Upper lobe of right lung (tissue), 1 donor: ENCODE measurements at regions not wholly inside any gene's neighbourhood (a gene's known extent, or its start where the extent isn't known, plus 50 kb on each side); places are given as distances from the start of the nearest gene placed in this dataset.

Experiments used
- ATAC-seq: fragments of 200-7000 bp; cut with Tn5 transposase; one replicate; pipeline ENCODE4 v1.9.1; 2020; ENCODE audit warnings: mild to moderate bottlenecking, moderate library complexity
- DNase-seq: peaks from one replicate; pipeline ENCODE4 v3.0.0-alpha.2; 2020
- H3K27ac ChIP-seq: fragments of 200-600 bp; one replicate; pipeline ENCODE4 v1.8.0; 2022
- H3K27me3 ChIP-seq: fragments of 200-600 bp; one replicate; pipeline ENCODE4 v1.8.0; 2022; ENCODE audit warnings: mild to moderate bottlenecking
- H3K36me3 ChIP-seq: fragments of 200-600 bp; one replicate; pipeline ENCODE4 v1.8.0; 2022
- H3K4me1 ChIP-seq: fragments of 200-600 bp; one replicate; pipeline ENCODE4 v1.8.0; 2022
- H3K4me3 ChIP-seq: fragments of 200-600 bp; one replicate; pipeline ENCODE4 v1.8.0; 2022; ENCODE audit warnings: mild to moderate bottlenecking
- H3K9me3 ChIP-seq: fragments of 200-600 bp; one replicate; pipeline ENCODE4 v1.8.0; 2022
- CTCF ChIP-seq: fragments of 200-600 bp; IDR thresholded peaks from one replicate; pipeline ENCODE4 v1.8.0; 2022; ENCODE audit warnings: antibody characterized with exemption
- intact Hi-C: fragments of 100-400 bp; cut with DNase I; formaldehyde crosslinking; loops from one replicate; pipeline ENCODE4 v1.11.0; 2022
- donor health status: DM: no; HTN: yes; CAD: no; lungs with severe emphysema.

- Histone ChIP-seq H3K4me1 (peaks cover 45% of the 10 kb centered on the region), H3K36me3 (no peaks in the 10 kb centered on the region), H3K4me3 (no peak overlapping the region), H3K27me3 (no peaks in the 10 kb centered on the region), H3K9me3 (no peaks in the 10 kb centered on the region), H3K27ac (peak overlapping the region; percentile 61)
- TF ChIP-seq CTCF, result no peak
- ATAC-seq, result no peak
- no peak for DNase-seq
- intact Hi-C loops, result no loop called here
Observed at GRCh38 chr12:124717318-124717717, 146.3 kb downstream of the SCARB1 start.

DNA sequence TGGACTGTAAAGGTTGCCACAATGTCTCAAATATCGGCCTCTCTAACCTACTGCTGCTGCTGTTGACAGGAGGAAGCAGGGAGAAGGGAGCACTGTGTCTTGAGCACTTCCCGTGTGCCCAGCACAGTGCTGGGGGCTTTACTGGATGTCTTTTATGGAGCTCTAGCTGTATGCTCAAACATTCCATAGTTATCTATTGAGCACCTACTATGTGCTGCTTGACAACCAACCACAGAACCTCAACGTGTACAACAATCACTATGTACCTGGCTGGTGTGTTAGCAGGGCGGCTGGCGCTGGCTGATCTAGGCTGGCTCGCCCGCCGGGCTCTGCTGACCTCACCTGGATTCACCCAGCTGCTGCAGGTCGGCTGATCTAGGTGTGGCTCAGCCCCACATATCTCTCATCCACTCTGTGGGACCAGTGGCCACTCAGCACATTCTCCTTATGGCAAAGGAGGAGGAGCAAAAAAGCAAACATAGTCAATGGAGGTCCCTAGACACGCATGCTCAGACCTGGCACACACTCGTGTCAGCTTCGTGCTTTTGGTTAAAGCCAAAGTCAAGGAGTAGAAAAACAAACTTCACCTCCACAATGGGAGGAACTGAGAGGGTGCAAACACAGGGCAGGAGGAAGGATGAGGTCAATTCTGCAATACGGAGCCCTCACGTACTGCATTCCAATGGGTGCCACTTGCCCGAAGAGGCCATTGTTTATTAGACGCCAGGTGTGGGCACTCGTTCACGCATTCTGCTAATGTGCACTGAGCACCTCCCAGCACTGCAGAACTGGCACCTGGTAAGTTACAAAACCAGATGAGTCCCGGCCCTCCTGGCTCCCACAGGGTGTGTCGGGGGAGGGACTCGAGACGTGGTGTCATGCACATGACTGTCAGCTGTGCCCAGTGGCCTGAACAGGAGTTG is 147.2 kb downstream of the SCARB1 start:
- peak; percentile 85 for ATAC-seq
- no peaks in the 10 kb centered on the region for H3K27me3 ChIP-seq
- H3K27ac ChIP-seq, result peak overlapping the region; percentile 89
- H3K4me1 ChIP-seq, result peaks cover 39% of the 10 kb centered on the region
- intact Hi-C loops, result no loop called here
- H3K9me3 ChIP-seq, result no peaks in the 10 kb centered on the region
- H3K36me3 ChIP-seq, result no peaks in the 10 kb centered on the region
- TF ChIP-seq CTCF, result peak; percentile 33
- DNase-seq, result peak; percentile 92
- no peak overlapping the region for H3K4me3 ChIP-seq

GRCh38 chr12:124715121-124715990 is 147.9 kb upstream of the NCOR2 start:
- Histone ChIP-seq H3K36me3 (no peaks in the 10 kb centered on the region), H3K27ac (peak overlapping the region; percentile 89), H3K27me3 (no peaks in the 10 kb centered on the region), H3K9me3 (no peaks in the 10 kb centered on the region), H3K4me1 (peaks cover 31% of the 10 kb centered on the region), H3K4me3 (no peak overlapping the region)
- TF ChIP-seq CTCF, result no peak
- intact Hi-C loops, result no loop called here
- DNase-seq, result peak; percentile 74
- no peak for ATAC-seq

GRCh38 chr12:124713436-124714082 is 146.1 kb upstream of the NCOR2 start:
- TF ChIP-seq CTCF, result no peak
- peak overlapping the region; percentile 89 for H3K27ac ChIP-seq
- no peaks in the 10 kb centered on the region for H3K27me3 ChIP-seq
- no peaks in the 10 kb centered on the region for H3K9me3 ChIP-seq
- H3K4me3 ChIP-seq, result peak overlapping the region; percentile 34
- DNase-seq (no peak), ATAC-seq (peak; percentile 1)
- no peaks in the 10 kb centered on the region for H3K36me3 ChIP-seq
- intact Hi-C loops, result no loop called here
- H3K4me1 ChIP-seq, result peaks cover 29% of the 10 kb centered on the region

- Histone ChIP-seq H3K4me1 (peaks cover 29% of the 10 kb centered on the region), H3K27me3 (no peaks in the 10 kb centered on the region), H3K36me3 (no peaks in the 10 kb centered on the region), H3K4me3 (peak overlapping the region; percentile 34), H3K9me3 (no peaks in the 10 kb centered on the region), H3K27ac (peak overlapping the region; percentile 89)
- ATAC-seq, result peak; percentile 4
- no peak for TF ChIP-seq CTCF
- DNase-seq, result peak; percentile 75
- intact Hi-C loops, result no loop called here
Observed at GRCh38 chr12:124713041-124713435, 145.6 kb upstream of the NCOR2 start.
